ENCODE measurements at regions not wholly inside any gene's neighbourhood (a gene's known extent, or its start where the extent isn't known, plus 50 kb on each side); places are given as distances from the start of the nearest gene placed in this dataset.
"Not testable (repeated sequence)": the region's sequence is repeated elsewhere in the genome, so short reads cannot be mapped to it uniquely, and the experiment has no call there.

GRCh38 chr5:85388770-85389169, 1004.1 kb upstream of the EDIL3 start:
- DNase-seq = no peak

- not testable (repeated sequence) for DNase-seq
Observed at GRCh38 chr5:85392309-85392708, 1007.6 kb upstream of the EDIL3 start.

- DNase-seq = no peak
Observed at GRCh38 chr5:85395526-85395925, 1010.8 kb upstream of the EDIL3 start.

GRCh38 chr5:85397451-85397850, 1012.8 kb upstream of the EDIL3 start:
- no peak for DNase-seq

GRCh38 chr5:85428426-85428934, 1043.8 kb upstream of the EDIL3 start:
- no peak for DNase-seq

GRCh38 chr5:85431726-85432125, 1047.0 kb upstream of the EDIL3 start:
- DNase-seq = not testable (repeated sequence)

- no peak for DNase-seq
Observed at GRCh38 chr5:85441156-85441555, 1056.5 kb upstream of the EDIL3 start.

DNA sequence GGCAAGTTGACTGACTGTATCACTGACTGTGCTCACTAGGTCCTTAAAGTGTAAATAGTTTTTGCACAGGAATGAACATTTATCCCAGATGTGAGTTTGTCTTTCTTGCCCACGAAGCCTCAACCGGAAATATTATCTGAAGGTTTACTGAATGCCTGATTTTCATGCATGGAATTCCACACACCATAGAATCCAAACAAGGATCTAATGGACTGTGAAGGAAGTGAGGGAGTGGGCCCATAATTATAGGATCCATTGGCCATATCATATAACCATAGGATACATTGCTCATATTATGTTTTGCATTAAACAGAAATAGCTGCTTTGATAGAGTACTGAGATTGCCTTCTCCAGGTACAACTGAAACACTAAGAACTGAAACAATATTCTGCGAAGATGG, 1057.2 kb upstream of the EDIL3 start:
- no peak for DNase-seq

- no peak for DNase-seq
Observed at GRCh38 chr5:85452322-85453025, 1067.8 kb upstream of the EDIL3 start.

- DNase-seq = no peak
Observed at GRCh38 chr5:85453026-85453349, 1068.3 kb upstream of the EDIL3 start.

- DNase-seq = no peak
Observed at GRCh38 chr5:85458319-85458718, 1073.6 kb upstream of the EDIL3 start.

- DNase-seq = no peak
Observed at GRCh38 chr5:85462957-85463356, 1078.3 kb upstream of the EDIL3 start.

- no peak for DNase-seq
Observed at GRCh38 chr5:85466423-85466822, 1081.7 kb upstream of the EDIL3 start.

DNA sequence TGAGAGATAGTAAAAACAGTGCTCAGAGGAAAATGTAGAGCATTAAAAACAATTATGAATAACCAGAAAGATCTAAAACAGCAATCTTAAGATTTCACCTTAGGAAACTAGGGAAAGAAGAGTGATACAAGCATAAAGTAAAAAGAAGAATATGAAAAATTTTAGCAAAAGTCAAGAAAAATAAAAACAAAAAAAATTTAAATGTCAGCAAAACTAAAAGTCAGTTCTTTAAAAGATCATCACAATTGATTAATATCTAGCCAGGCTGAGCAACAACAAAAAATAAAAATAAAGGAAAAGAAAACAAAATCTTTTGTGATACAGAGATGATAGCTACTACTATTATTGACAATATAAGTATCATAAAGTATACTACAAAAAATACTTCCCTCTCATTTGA, 1088.1 kb upstream of the EDIL3 start:
- no peak for DNase-seq

GRCh38 chr5:85475151-85475550, 1090.5 kb upstream of the EDIL3 start:
- not testable (repeated sequence) for DNase-seq

GRCh38 chr5:85476617-85477016, 1091.9 kb upstream of the EDIL3 start:
- no peak for DNase-seq

DNA sequence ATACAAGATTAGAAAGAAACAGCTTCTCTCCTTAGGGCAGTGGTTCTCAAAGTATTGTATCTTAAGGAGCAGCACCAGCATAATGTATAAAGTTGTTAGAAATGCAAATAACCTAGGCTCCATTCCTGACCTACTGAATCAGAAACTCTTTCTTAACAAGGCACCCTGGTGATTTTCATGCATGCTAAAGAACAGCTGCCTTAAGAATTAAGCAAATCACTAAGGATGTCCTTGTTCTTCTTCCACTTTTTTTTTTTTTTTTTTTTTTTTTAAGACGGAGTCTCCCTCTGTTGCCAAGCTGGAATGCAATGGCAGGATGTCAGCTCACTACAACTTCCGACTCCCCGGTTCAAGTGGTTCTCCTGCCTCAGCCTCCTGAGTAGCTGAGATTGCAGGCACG, 1095.2 kb upstream of the EDIL3 start:
- DNase-seq = no peak

- DNase-seq = no peak
Observed at GRCh38 chr5:85484982-85485574, 1100.4 kb upstream of the EDIL3 start.

GRCh38 chr5:85488295-85488694, 1103.6 kb upstream of the EDIL3 start:
- DNase-seq = no peak

GRCh38 chr5:85500869-85501268, 1116.2 kb upstream of the EDIL3 start:
- DNase-seq = no peak

DNA sequence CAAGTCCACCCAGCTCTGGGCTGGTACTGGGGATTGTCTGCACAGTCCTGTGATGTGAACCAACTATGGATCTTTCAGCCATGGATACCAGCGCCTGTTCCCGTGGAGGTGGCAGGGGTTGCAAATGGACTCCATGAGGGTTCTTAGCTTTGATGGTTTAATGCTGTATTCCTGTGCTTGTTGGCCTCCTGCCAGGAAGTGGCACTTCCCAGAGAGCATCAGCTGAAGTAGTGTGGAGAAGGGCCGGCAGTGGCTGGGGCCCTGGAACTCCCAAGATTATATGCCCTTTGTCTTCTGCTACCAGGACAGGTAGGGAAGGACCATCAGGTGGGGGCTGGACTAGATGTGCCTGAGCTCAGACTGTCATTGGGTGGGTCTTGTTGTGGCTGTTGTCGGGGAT, 1104.8 kb upstream of the COX7C start:
- DNase-seq = no peak

DNA sequence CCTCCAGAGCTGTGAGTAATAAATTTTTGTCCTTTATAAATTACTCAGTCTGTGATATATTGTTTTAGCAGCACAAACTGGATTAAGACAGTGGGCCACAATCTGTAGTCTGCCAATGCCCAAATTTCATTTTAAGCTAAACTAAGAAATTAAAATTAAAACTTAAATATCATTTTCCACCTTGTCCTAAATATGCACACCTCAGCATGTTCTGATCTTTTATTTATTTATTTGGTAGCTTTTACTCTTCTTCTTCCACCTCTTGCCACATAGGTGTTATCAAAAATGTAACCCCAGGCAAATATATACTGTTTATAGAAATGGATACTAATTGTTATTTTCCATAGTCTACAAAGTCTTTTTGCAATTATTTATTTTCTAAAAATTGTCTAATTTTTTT, 1102.2 kb upstream of the COX7C start:
- DNase-seq = no peak

GRCh38 chr5:85517386-85517785, 1100.4 kb upstream of the COX7C start:
- no peak for DNase-seq
